GM23338 (cell line): ENCODE measurements at regions not wholly inside any gene's neighbourhood (a gene's known extent, or its start where the extent isn't known, plus 50 kb on each side); places are given as distances from the start of the nearest gene placed in this dataset.

Experiments used
- ATAC-seq: fragments of 200-7000 bp; cut with Tn5 transposase; 3 replicates; pipeline ENCODE4 v1.9.1; 2020
- DNase-seq: peaks from one replicate; pipeline ENCODE4 v3.0.0-alpha.2; 2015; ENCODE audit warnings: low spot score
- H2AFZ ChIP-seq: fragments of 200-600 bp; sonication (generic); 2 replicates; pipeline ENCODE4 v1.8.0; 2016; ENCODE audit warnings: antibody characterized with exemption, mild to moderate bottlenecking, moderate library complexity
- H3F3A ChIP-seq: fragments of 200-600 bp; sonication (generic); replicated peaks from 2 replicates; pipeline ENCODE4 v1.8.0; 2017; ENCODE audit warnings: antibody characterized with exemption, mixed run types, low read depth
- H3K27ac ChIP-seq: fragments of 200-600 bp; sonication (generic); 2 replicates; pipeline ENCODE4 v1.6.1; 2016; ENCODE audit warnings: low read depth
- H3K27me3 ChIP-seq: fragments of 200-600 bp; sonication (generic); 2 replicates; pipeline ENCODE4 v1.8.0; 2016; ENCODE audit warnings: mild to moderate bottlenecking, mixed run types, moderate library complexity; ENCODE audit not compliant: insufficient read depth
- H3K36me3 ChIP-seq: fragments of 200-600 bp; sonication (generic); 2 replicates; pipeline ENCODE4 v1.8.0; 2016; ENCODE audit warnings: mild to moderate bottlenecking; ENCODE audit not compliant: insufficient read depth
- H3K4me1 ChIP-seq: fragments of 200-600 bp; sonication (generic); 2 replicates; pipeline ENCODE4 v1.8.0; 2016; ENCODE audit warnings: mild to moderate bottlenecking, moderate library complexity; ENCODE audit not compliant: insufficient read depth
- H3K4me2 ChIP-seq: fragments of 200-600 bp; sonication (generic); 2 replicates; pipeline ENCODE4 v1.7.1; 2017; ENCODE audit warnings: mixed run types
- H3K4me3 ChIP-seq: fragments of 200-600 bp; sonication (generic); 2 replicates; pipeline ENCODE4 v1.6.1; 2016; ENCODE audit warnings: mixed run types
- H3K79me2 ChIP-seq: fragments of 200-600 bp; sonication (generic); replicated peaks from 2 replicates; pipeline ENCODE4 v1.8.0; 2017; ENCODE audit warnings: mild to moderate bottlenecking; ENCODE audit not compliant: insufficient read depth
- H3K9me2 ChIP-seq: fragments of 200-600 bp; sonication (generic); 2 replicates; pipeline ENCODE4 v1.8.0; 2017; ENCODE audit not compliant: insufficient read depth
- H4K20me1 ChIP-seq: fragments of 200-600 bp; sonication (generic); replicated peaks from 2 replicates; pipeline ENCODE4 v1.8.0; 2017; ENCODE audit warnings: mild to moderate bottlenecking; ENCODE audit not compliant: insufficient read depth
- H3K27ac Mint-ChIP-seq: 2 replicates; pipeline ENCODE4 v1.8.0; 2020; ENCODE audit warnings: inconsistent platforms, mild to moderate bottlenecking, moderate library complexity, mixed read lengths
- H3K27me3 Mint-ChIP-seq: 3 replicates; pipeline ENCODE4 v1.8.0; 2022; ENCODE audit warnings: low read depth, mild to moderate bottlenecking, moderate library complexity, mixed read lengths, inconsistent platforms; ENCODE audit not compliant: insufficient read depth, poor library complexity
- H3K36me3 Mint-ChIP-seq: 3 replicates; pipeline ENCODE4 v1.8.0; 2021; ENCODE audit warnings: low read depth, mild to moderate bottlenecking, inconsistent platforms, moderate library complexity, mixed read lengths
- H3K4me1 Mint-ChIP-seq: 3 replicates; pipeline ENCODE4 v1.8.0; 2020; ENCODE audit warnings: mild to moderate bottlenecking, inconsistent platforms, mixed read lengths
- H3K4me3 Mint-ChIP-seq: 3 replicates; pipeline ENCODE4 v1.8.0; 2021; ENCODE audit warnings: moderate library complexity, mild to moderate bottlenecking, inconsistent platforms, mixed read lengths
- H3K9me3 Mint-ChIP-seq: 3 replicates; pipeline ENCODE4 v1.8.0; 2020; ENCODE audit warnings: moderate library complexity, mild to moderate bottlenecking, inconsistent platforms, mixed read lengths
- EZH2phosphoT487 ChIP-seq: fragments of 200-600 bp; sonication (generic); IDR thresholded peaks from one replicate; pipeline ENCODE4 v1.8.1; 2018; ENCODE audit warnings: antibody characterized with exemption; ENCODE audit not compliant: unreplicated experiment
- POLR2AphosphoS5 ChIP-seq: IDR thresholded peaks from 2 replicates; pipeline ENCODE4 v1.6.1; 2016; ENCODE audit warnings: antibody characterized with exemption, low read depth
- REST ChIP-seq: IDR thresholded peaks from one replicate; pipeline ENCODE4 v1.6.1; 2018; ENCODE audit warnings: antibody characterized with exemption; ENCODE audit not compliant: unreplicated experiment
- STAT1 ChIP-seq: IDR thresholded peaks from one replicate; pipeline ENCODE4 v1.6.1; 2016; ENCODE audit warnings: antibody characterized with exemption; ENCODE audit not compliant: unreplicated experiment
- TF ChIP-seq, protein P1 (sequence below), 2 experiments: fragments of 200-600 bp in 1 of 2; sonication (generic) in 1 of 2; conservative IDR thresholded peaks; 2 replicates each; pipeline versions ENCODE4 v1.5.1 to v1.6.1; 2016 to 2017; ENCODE audit warnings: antibody characterized with exemption in 2 of 2, low read depth in 2 of 2, mild to moderate bottlenecking in 2 of 2, moderate library complexity in 1 of 2
- TF ChIP-seq, protein P2 (sequence below): IDR thresholded peaks from 2 replicates; pipeline ENCODE4 v1.6.1; 2016; ENCODE audit warnings: antibody characterized with exemption

- Mint-ChIP-seq H3K4me1 (peaks cover 29% of the 10 kb centered on the region), H3K27ac (no peak overlapping the region), H3K9me3 (no peaks in the 10 kb centered on the region), H3K4me3 (no peak overlapping the region), H3K27me3 (peaks cover 10% of the 10 kb centered on the region), H3K36me3 (no peaks in the 10 kb centered on the region)
- ATAC-seq = peak; percentile 33; the same call in 2 of the 3 replicates
- no peaks in the 10 kb centered on the region for H3K36me3 ChIP-seq
- peaks cover 8% of the 10 kb centered on the region; the same call in 1 of the 2 replicates for H3K4me1 ChIP-seq
- DNase-seq = peak; percentile 50
- peak overlapping the region; percentile 63; the same call in 1 of the 2 replicates for H2AFZ ChIP-seq
- 0 out of 2 replicates have a peak, but pooled peaks cover 5% of the 10 kb centered on the region for H3K9me2 ChIP-seq
- H3K27ac ChIP-seq = no peak overlapping the region
- TF ChIP-seq, protein P1, sequence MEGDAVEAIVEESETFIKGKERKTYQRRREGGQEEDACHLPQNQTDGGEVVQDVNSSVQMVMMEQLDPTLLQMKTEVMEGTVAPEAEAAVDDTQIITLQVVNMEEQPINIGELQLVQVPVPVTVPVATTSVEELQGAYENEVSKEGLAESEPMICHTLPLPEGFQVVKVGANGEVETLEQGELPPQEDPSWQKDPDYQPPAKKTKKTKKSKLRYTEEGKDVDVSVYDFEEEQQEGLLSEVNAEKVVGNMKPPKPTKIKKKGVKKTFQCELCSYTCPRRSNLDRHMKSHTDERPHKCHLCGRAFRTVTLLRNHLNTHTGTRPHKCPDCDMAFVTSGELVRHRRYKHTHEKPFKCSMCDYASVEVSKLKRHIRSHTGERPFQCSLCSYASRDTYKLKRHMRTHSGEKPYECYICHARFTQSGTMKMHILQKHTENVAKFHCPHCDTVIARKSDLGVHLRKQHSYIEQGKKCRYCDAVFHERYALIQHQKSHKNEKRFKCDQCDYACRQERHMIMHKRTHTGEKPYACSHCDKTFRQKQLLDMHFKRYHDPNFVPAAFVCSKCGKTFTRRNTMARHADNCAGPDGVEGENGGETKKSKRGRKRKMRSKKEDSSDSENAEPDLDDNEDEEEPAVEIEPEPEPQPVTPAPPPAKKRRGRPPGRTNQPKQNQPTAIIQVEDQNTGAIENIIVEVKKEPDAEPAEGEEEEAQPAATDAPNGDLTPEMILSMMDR (conservative IDR thresholded peaks at IDR 0.05; ENCODE audit: low read depth in 2 of 2) = peak; percentile 38 to 49; a peak in 3 of 4 replicates
- TF ChIP-seq EZH2phosphoT487 (no peak), STAT1 (no peak)
- H4K20me1 ChIP-seq = no peaks in the 10 kb centered on the region
- no peak overlapping the region for H3K4me3 ChIP-seq
- H3K79me2 ChIP-seq = no peaks in the 10 kb centered on the region
- H3K4me2 ChIP-seq = no peak overlapping the region
- no peaks in the 10 kb centered on the region for H3F3A ChIP-seq
- H3K27me3 ChIP-seq = no peaks in the 10 kb centered on the region
Measured at GRCh38 chr3:127406309-127407025, 118.6 kb upstream of the PRR20G start.

- Histone ChIP-seq H3K4me2 (no peak overlapping the region), H3K36me3 (no peaks in the 10 kb centered on the region), H3K4me1 (0 out of 2 replicates have a peak, but pooled peaks cover 3% of the 10 kb centered on the region), H3F3A (no peaks in the 10 kb centered on the region), H3K4me3 (no peak overlapping the region), H3K27me3 (no peaks in the 10 kb centered on the region), H3K9me2 (0 out of 2 replicates have a peak, but pooled peaks cover 5% of the 10 kb centered on the region), H3K27ac (no peak overlapping the region), H4K20me1 (no peaks in the 10 kb centered on the region), H3K79me2 (no peaks in the 10 kb centered on the region), H2AFZ (peak overlapping the region; percentile 63; the same call in 1 of the 2 replicates)
- H3K27ac Mint-ChIP-seq = no peak overlapping the region
- H3K27me3 Mint-ChIP-seq = peaks cover 9% of the 10 kb centered on the region
- no peak overlapping the region for H3K4me3 Mint-ChIP-seq
- DNase-seq = no peak
- no peak for ATAC-seq
- H3K36me3 Mint-ChIP-seq = no peaks in the 10 kb centered on the region
- H3K9me3 Mint-ChIP-seq = no peaks in the 10 kb centered on the region
- peaks cover 27% of the 10 kb centered on the region for H3K4me1 Mint-ChIP-seq
- no peak for TF ChIP-seq POLR2AphosphoS5
- TF ChIP-seq, protein P2, sequence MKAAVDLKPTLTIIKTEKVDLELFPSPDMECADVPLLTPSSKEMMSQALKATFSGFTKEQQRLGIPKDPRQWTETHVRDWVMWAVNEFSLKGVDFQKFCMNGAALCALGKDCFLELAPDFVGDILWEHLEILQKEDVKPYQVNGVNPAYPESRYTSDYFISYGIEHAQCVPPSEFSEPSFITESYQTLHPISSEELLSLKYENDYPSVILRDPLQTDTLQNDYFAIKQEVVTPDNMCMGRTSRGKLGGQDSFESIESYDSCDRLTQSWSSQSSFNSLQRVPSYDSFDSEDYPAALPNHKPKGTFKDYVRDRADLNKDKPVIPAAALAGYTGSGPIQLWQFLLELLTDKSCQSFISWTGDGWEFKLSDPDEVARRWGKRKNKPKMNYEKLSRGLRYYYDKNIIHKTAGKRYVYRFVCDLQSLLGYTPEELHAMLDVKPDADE = no peak
- no peak for TF ChIP-seq REST
- TF ChIP-seq, protein P1 (conservative IDR thresholded peaks at IDR 0.05; ENCODE audit: low read depth in 2 of 2) = no peak
Measured at GRCh38 chr3:127405791-127406190, 117.9 kb upstream of the PRR20G start.
